H9 (cell line): ENCODE measurements at regions not wholly inside any gene's neighbourhood (a gene's known extent, or its start where the extent isn't known, plus 50 kb on each side); places are given as distances from the start of the nearest gene placed in this dataset.

Experiments used
- DNase-seq: peaks from one replicate; pipeline ENCODE4 v3.0.0-alpha.2; 2017
- H2AFZ ChIP-seq: one replicate; pipeline ENCODE4 v1.6.1; 2013; ENCODE audit warnings: mild to moderate bottlenecking, low read length, control low read depth, moderate library complexity
- H2AK5ac ChIP-seq: 2 replicates; pipeline ENCODE4 v1.6.1; 2013; ENCODE audit warnings: low read length, control low read depth, mixed read lengths; ENCODE audit not compliant: insufficient read length
- H2BK120ac ChIP-seq: one replicate; pipeline ENCODE4 v1.6.1; 2013; ENCODE audit warnings: low read depth, mild to moderate bottlenecking, low read length, control low read depth, inconsistent platforms; ENCODE audit not compliant: poor library complexity, severe bottlenecking
- H2BK12ac ChIP-seq: 2 replicates; pipeline ENCODE4 v1.6.1; 2013; ENCODE audit warnings: low read length, control low read depth, mixed read lengths, low read depth; ENCODE audit not compliant: insufficient read length
- H2BK15ac ChIP-seq: 2 replicates; pipeline ENCODE4 v1.6.1; 2013; ENCODE audit warnings: low read depth, low read length, control low read depth
- H2BK20ac ChIP-seq: one replicate; pipeline ENCODE4 v1.6.1; 2013; ENCODE audit warnings: low read depth, mild to moderate bottlenecking, low read length, control low read depth, inconsistent platforms; ENCODE audit not compliant: poor library complexity, severe bottlenecking
- H2BK5ac ChIP-seq: 2 replicates; pipeline ENCODE4 v1.6.1; 2013; ENCODE audit warnings: low read length, control low read depth, mixed read lengths; ENCODE audit not compliant: insufficient read length
- H3K14ac ChIP-seq: 2 replicates; pipeline ENCODE4 v1.6.1; 2013; ENCODE audit warnings: low read length, control low read depth; ENCODE audit not compliant: insufficient read depth
- H3K18ac ChIP-seq: 2 replicates; pipeline ENCODE4 v1.6.1; 2013; ENCODE audit warnings: low read depth, mild to moderate bottlenecking, mixed read lengths, low read length, control low read depth; ENCODE audit not compliant: insufficient read length
- H3K23ac ChIP-seq: 2 replicates; pipeline ENCODE4 v1.6.1; 2013; ENCODE audit warnings: low read length, control low read depth, mixed read lengths, low read depth; ENCODE audit not compliant: insufficient read length
- H3K23me2 ChIP-seq: 2 replicates; pipeline ENCODE4 v1.6.1; 2013; ENCODE audit warnings: low read depth, mild to moderate bottlenecking, mixed read lengths, low read length, control low read depth; ENCODE audit not compliant: insufficient read length, poor library complexity, severe bottlenecking
- H3K27ac ChIP-seq: 2 replicates; pipeline ENCODE4 v1.5.1; 2013; ENCODE audit warnings: low read length, control low read depth, mixed read lengths, low read depth; ENCODE audit not compliant: insufficient read length
- H3K27me3 ChIP-seq: 2 replicates; pipeline ENCODE4 v1.6.1; 2013; ENCODE audit warnings: low read length, control low read depth, inconsistent platforms; ENCODE audit not compliant: insufficient read depth
- H3K4ac ChIP-seq: 2 replicates; pipeline ENCODE4 v1.6.1; 2013; ENCODE audit warnings: low read depth, mild to moderate bottlenecking, control low read depth, inconsistent platforms, low read length, moderate library complexity
- H3K4me1 ChIP-seq: 2 replicates; pipeline ENCODE4 v1.6.1; 2013; ENCODE audit warnings: low read length, control low read depth, inconsistent platforms; ENCODE audit not compliant: insufficient read depth
- H3K4me2 ChIP-seq: 2 replicates; pipeline ENCODE4 v1.6.1; 2013; ENCODE audit warnings: low read length, control low read depth, mixed read lengths; ENCODE audit not compliant: insufficient read length, insufficient read depth
- H3K56ac ChIP-seq: 2 replicates; pipeline ENCODE4 v1.6.1; 2013; ENCODE audit warnings: low read depth, mild to moderate bottlenecking, mixed read lengths, low read length, control low read depth; ENCODE audit not compliant: insufficient read length
- H3K79me1 ChIP-seq: 2 replicates; pipeline ENCODE4 v1.6.1; 2013; ENCODE audit warnings: low read depth, mild to moderate bottlenecking, moderate library complexity, low read length, control low read depth, inconsistent platforms; ENCODE audit not compliant: insufficient read depth, poor library complexity, severe bottlenecking
- H3K79me2 ChIP-seq: 2 replicates; pipeline ENCODE4 v1.6.1; 2013; ENCODE audit warnings: low read length, control low read depth, inconsistent platforms; ENCODE audit not compliant: insufficient read depth
- H3K9ac ChIP-seq: 2 replicates; pipeline ENCODE4 v1.6.1; 2013; ENCODE audit warnings: low read length, control low read depth, mixed read lengths; ENCODE audit not compliant: insufficient read length; ENCODE audit errors: extremely low read depth
- H3K9me3 ChIP-seq: one replicate; pipeline ENCODE4 v1.6.1; 2013; ENCODE audit warnings: low read depth, low read length, inconsistent platforms; ENCODE audit not compliant: control insufficient read depth
- H3T11ph ChIP-seq: one replicate; pipeline ENCODE4 v1.6.1; 2013; ENCODE audit warnings: mild to moderate bottlenecking, low read length, control low read depth, inconsistent platforms
- H4K20me1 ChIP-seq: one replicate; pipeline ENCODE4 v1.6.1; 2013; ENCODE audit not compliant: control insufficient read depth, insufficient read length, insufficient read depth
- H4K5ac ChIP-seq: 2 replicates; pipeline ENCODE4 v1.6.1; 2013; ENCODE audit warnings: low read depth, mild to moderate bottlenecking, mixed read lengths, low read length, control low read depth; ENCODE audit not compliant: insufficient read length
- H4K8ac ChIP-seq: replicated peaks from 2 replicates; pipeline ENCODE4 v1.6.1; 2013; ENCODE audit warnings: low read length, control low read depth, mixed read lengths, low read depth; ENCODE audit not compliant: insufficient read length
- H4K91ac ChIP-seq: 2 replicates; pipeline ENCODE4 v1.6.1; 2013; ENCODE audit warnings: low read depth, mild to moderate bottlenecking, moderate library complexity, mixed read lengths, low read length, control low read depth; ENCODE audit not compliant: insufficient read length
- H3K27ac Mint-ChIP-seq, 3 experiments: 2 replicates in 2 of 3; 3 replicates in 1 of 3; pipeline ENCODE4 v1.8.0; 2020 to 2021; ENCODE audit warnings: mixed read lengths in 3 of 3, mild to moderate bottlenecking in 1 of 3, moderate library complexity in 1 of 3
- H3K27me3 Mint-ChIP-seq: 2 replicates; pipeline ENCODE4 v1.8.0; 2021; ENCODE audit warnings: low read depth, mild to moderate bottlenecking, moderate library complexity, mixed read lengths
- H3K36me3 Mint-ChIP-seq, 3 experiments: 2 replicates in 2 of 3; 3 replicates in 1 of 3; pipeline ENCODE4 v1.8.0; 2020 to 2021; ENCODE audit warnings: low read depth in 3 of 3, mixed read lengths in 3 of 3; ENCODE audit not compliant: insufficient read depth in 1 of 3
- H3K4me1 Mint-ChIP-seq, 2 experiments: 2 replicates each; pipeline ENCODE4 v1.8.0; 2020; ENCODE audit warnings: mixed read lengths in 2 of 2
- H3K4me3 Mint-ChIP-seq, 2 experiments: 2 replicates in 1 of 2; 3 replicates in 1 of 2; pipeline ENCODE4 v1.8.0; 2020 to 2021; ENCODE audit warnings: mild to moderate bottlenecking in 2 of 2, mixed read lengths in 2 of 2, moderate library complexity in 1 of 2
- H3K9me3 Mint-ChIP-seq, 2 experiments: 2 replicates in 1 of 2; 3 replicates in 1 of 2; pipeline ENCODE4 v1.8.0; 2020; ENCODE audit warnings: mild to moderate bottlenecking in 2 of 2, mixed read lengths in 2 of 2, moderate library complexity in 1 of 2
- CTCF ChIP-seq: fragments of 200-600 bp; sonication (generic); conservative IDR thresholded peaks from 3 replicates; pipeline ENCODE4 v1.8.0; 2021; ENCODE audit warnings: antibody characterized with exemption, mild to moderate bottlenecking
- WGBS: extraction: QIAGEN DNeasy Blood & Tissue Kit; methylation state at CpG from one replicate; pipeline ENCODE4 v1.1.7; 2013; ENCODE audit warnings: missing lambda C conversion rate, low lambda C conversion rate, mixed read lengths; ENCODE audit not compliant: insufficient read length; ENCODE audit errors: extremely low coverage; 5-methylcytosine and 5-hydroxymethylcytosine counted together

GRCh38 chr4:65845199-65845773 is 175.0 kb upstream of the EPHA5 start:
- DNase-seq: no peak
- H2AFZ ChIP-seq: no peak overlapping the region
- H3K14ac ChIP-seq: no peak overlapping the region
- no peak overlapping the region for H2BK15ac ChIP-seq
- H3K4me2 ChIP-seq: no peak overlapping the region
- no peak overlapping the region for H3K56ac ChIP-seq
- no peak overlapping the region for H2BK120ac ChIP-seq
- H4K20me1 ChIP-seq: no peaks in the 10 kb centered on the region
- no peak overlapping the region for H2BK12ac ChIP-seq
- Mint-ChIP-seq H3K9me3 (no peaks in the 10 kb centered on the region), H3K27ac (no peak overlapping the region), H3K27me3 (no peaks in the 10 kb centered on the region), H3K4me1 (peaks cover 15 to 17% of the 10 kb centered on the region in 2 experiments), H3K4me3 (no peak overlapping the region), H3K36me3 (no peaks in the 10 kb centered on the region)
- H4K5ac ChIP-seq: no peak overlapping the region
- no peak overlapping the region for H2AK5ac ChIP-seq
- H3T11ph ChIP-seq: no peak overlapping the region
- H3K79me1 ChIP-seq: no peaks in the 10 kb centered on the region
- no peak overlapping the region for H3K23ac ChIP-seq
- TF ChIP-seq CTCF: no peak
- no peak overlapping the region for H3K9ac ChIP-seq
- H2BK20ac ChIP-seq: no peak overlapping the region
- no CpG with 5 or more reads among the region's 4 CpGs for WGBS
- H3K27ac ChIP-seq: no peak overlapping the region
- H3K9me3 ChIP-seq: no peaks in the 10 kb centered on the region
- no peaks in the 10 kb centered on the region for H3K4me1 ChIP-seq
- H4K91ac ChIP-seq: no peak overlapping the region
- no peak overlapping the region for H4K8ac ChIP-seq
- no peaks in the 10 kb centered on the region for H3K23me2 ChIP-seq
- no peak overlapping the region for H2BK5ac ChIP-seq
- no peak overlapping the region for H3K4ac ChIP-seq
- H3K79me2 ChIP-seq: no peaks in the 10 kb centered on the region
- H3K27me3 ChIP-seq: no peaks in the 10 kb centered on the region
- H3K18ac ChIP-seq: no peak overlapping the region
